ENCODE measurements at regions not wholly inside any gene's neighbourhood (a gene's known extent, or its start where the extent isn't known, plus 50 kb on each side); places are given as distances from the start of the nearest gene placed in this dataset.
A peak's percentile ranks its signal among the peaks of the same experiment; 100 is the strongest.

- peak; percentile 95 for FAIRE-seq
- no peak for DNase-seq (ENCODE audit: insufficient read length, low spot score)
- TF ChIP-seq POLR2A (IDR thresholded peaks at IDR 0.05; ENCODE audit: low read depth, low read length): no peak
Measured at GRCh38 chr1:81706650-81707435, 93.9 kb upstream of the ADGRL2 start.

GRCh38 chr1:81703756-81704463, 96.8 kb upstream of the ADGRL2 start:
- DNase-seq (ENCODE audit: insufficient read length, low spot score) (no peak), FAIRE-seq (peak; percentile 30)
- no peak for TF ChIP-seq POLR2A (IDR thresholded peaks at IDR 0.05; ENCODE audit: low read depth, low read length)

- no peak for TF ChIP-seq POLR2A (IDR thresholded peaks at IDR 0.05; ENCODE audit: low read depth, low read length)
- FAIRE-seq (no peak), DNase-seq (ENCODE audit: insufficient read length, low spot score) (no peak)
Measured at GRCh38 chr1:81703391-81703755, 97.4 kb upstream of the ADGRL2 start.

- DNase-seq (ENCODE audit: insufficient read length, low spot score) (no peak), FAIRE-seq (peak; percentile 96)
- no peak for TF ChIP-seq POLR2A (IDR thresholded peaks at IDR 0.05; ENCODE audit: low read depth, low read length)
Measured at GRCh38 chr1:81702903-81703302, 97.8 kb upstream of the ADGRL2 start.

GRCh38 chr1:81702079-81702715, 98.5 kb upstream of the ADGRL2 start:
- DNase-seq (ENCODE audit: insufficient read length, low spot score): no peak
- no peak for TF ChIP-seq POLR2A (IDR thresholded peaks at IDR 0.05; ENCODE audit: low read depth, low read length)
- FAIRE-seq: no peak

- FAIRE-seq (no peak), DNase-seq (ENCODE audit: insufficient read length, low spot score) (no peak)
- TF ChIP-seq POLR2A (IDR thresholded peaks at IDR 0.05; ENCODE audit: low read depth, low read length): no peak
Measured at GRCh38 chr1:81700728-81701470, 99.8 kb upstream of the ADGRL2 start.

GRCh38 chr1:81699234-81699633, 101.5 kb upstream of the ADGRL2 start:
- TF ChIP-seq POLR2A (IDR thresholded peaks at IDR 0.05; ENCODE audit: low read depth, low read length): no peak
- DNase-seq (ENCODE audit: insufficient read length, low spot score): no peak
- peak; percentile 99 for FAIRE-seq

GRCh38 chr1:81695741-81696140, 105.0 kb upstream of the ADGRL2 start:
- DNase-seq (ENCODE audit: insufficient read length, low spot score) (no peak), FAIRE-seq (peak; percentile 80)
- TF ChIP-seq POLR2A (IDR thresholded peaks at IDR 0.05; ENCODE audit: low read depth, low read length): no peak

- FAIRE-seq (peak; percentile 50), DNase-seq (ENCODE audit: insufficient read length, low spot score) (no peak)
- TF ChIP-seq POLR2A (IDR thresholded peaks at IDR 0.05; ENCODE audit: low read depth, low read length): no peak
Measured at GRCh38 chr1:81693316-81693715, 107.4 kb upstream of the ADGRL2 start.

GRCh38 chr1:81690676-81691453, 109.9 kb upstream of the ADGRL2 start:
- no peak for FAIRE-seq
- no peak for TF ChIP-seq POLR2A (IDR thresholded peaks at IDR 0.05; ENCODE audit: low read depth, low read length)
- no peak for DNase-seq (ENCODE audit: insufficient read length, low spot score)

- DNase-seq (ENCODE audit: insufficient read length, low spot score) (no peak), FAIRE-seq (no peak)
- TF ChIP-seq POLR2A (IDR thresholded peaks at IDR 0.05; ENCODE audit: low read depth, low read length): no peak
Measured at GRCh38 chr1:81689531-81689941, 111.2 kb upstream of the ADGRL2 start.

- DNase-seq (ENCODE audit: insufficient read length, low spot score): no peak
- peak; percentile 82 for FAIRE-seq
- no peak for TF ChIP-seq POLR2A (IDR thresholded peaks at IDR 0.05; ENCODE audit: low read depth, low read length)
Measured at GRCh38 chr1:81682490-81682889, 118.2 kb upstream of the ADGRL2 start.

- no peak for FAIRE-seq
- no peak for TF ChIP-seq POLR2A (IDR thresholded peaks at IDR 0.05; ENCODE audit: low read depth, low read length)
Measured at GRCh38 chr1:81681601-81682266, 119.0 kb upstream of the ADGRL2 start.

More at GRCh38 chr1:81681601-81682266, 119.0 kb upstream of the ADGRL2 start:
- no peak for DNase-seq (ENCODE audit: insufficient read length, low spot score)
